BE2C (cell line): ENCODE measurements at regions not wholly inside any gene's neighbourhood (a gene's known extent, or its start where the extent isn't known, plus 50 kb on each side); places are given as distances from the start of the nearest gene placed in this dataset.
"Not testable (repeated sequence)": the region's sequence is repeated elsewhere in the genome, so short reads cannot be mapped to it uniquely, and the experiment has no call there.

Source experiments
- DNase-seq: peaks from one replicate; pipeline ENCODE4 v3.0.0-alpha.2; 2020
- H3K27me3 ChIP-seq: fragments of 250-450 bp; sonication (Bioruptor Pico); 2 replicates; pipeline ENCODE4 v1.5.1; 2020; ENCODE audit warnings: mild to moderate bottlenecking
- H3K36me3 ChIP-seq: fragments of 250-450 bp; sonication (Bioruptor Pico); 2 replicates; pipeline ENCODE4 v1.5.1; 2020; ENCODE audit warnings: mild to moderate bottlenecking
- H3K4me1 ChIP-seq: fragments of 250-450 bp; sonication (Bioruptor Pico); 2 replicates; pipeline ENCODE4 v1.5.1; 2020
- H3K4me3 ChIP-seq: 2 replicates; pipeline ENCODE4 v1.5.1; 2011; ENCODE audit warnings: low read depth, low read length
- H3K9me3 ChIP-seq: fragments of 250-450 bp; sonication (Bioruptor Pico); 2 replicates; pipeline ENCODE4 v1.5.1; 2020
- CTCF ChIP-seq: IDR thresholded peaks from 2 replicates; pipeline ENCODE4 v1.5.1; 2012; ENCODE audit warnings: mild to moderate bottlenecking, low read depth, low read length

GRCh38 chr5:155696362-155696761 lies 630.6 kb upstream of the SGCD start:
- no peaks in the 10 kb centered on the region for H3K4me1 ChIP-seq
- DNase-seq, result no peak
- H3K9me3 ChIP-seq, result no peaks in the 10 kb centered on the region
- no peaks in the 10 kb centered on the region for H3K27me3 ChIP-seq
- H3K4me3 ChIP-seq, result no peak overlapping the region
- TF ChIP-seq CTCF, result no peak
- H3K36me3 ChIP-seq, result no peaks in the 10 kb centered on the region

- H3K4me1 ChIP-seq, result no peaks in the 10 kb centered on the region
- no peaks in the 10 kb centered on the region for H3K9me3 ChIP-seq
- no peak for TF ChIP-seq CTCF
- no peaks in the 10 kb centered on the region for H3K36me3 ChIP-seq
- H3K27me3 ChIP-seq, result no peaks in the 10 kb centered on the region
- H3K4me3 ChIP-seq, result no peak overlapping the region
- DNase-seq, result no peak
Observed at GRCh38 chr5:155697236-155697635, 629.7 kb upstream of the SGCD start.

DNA sequence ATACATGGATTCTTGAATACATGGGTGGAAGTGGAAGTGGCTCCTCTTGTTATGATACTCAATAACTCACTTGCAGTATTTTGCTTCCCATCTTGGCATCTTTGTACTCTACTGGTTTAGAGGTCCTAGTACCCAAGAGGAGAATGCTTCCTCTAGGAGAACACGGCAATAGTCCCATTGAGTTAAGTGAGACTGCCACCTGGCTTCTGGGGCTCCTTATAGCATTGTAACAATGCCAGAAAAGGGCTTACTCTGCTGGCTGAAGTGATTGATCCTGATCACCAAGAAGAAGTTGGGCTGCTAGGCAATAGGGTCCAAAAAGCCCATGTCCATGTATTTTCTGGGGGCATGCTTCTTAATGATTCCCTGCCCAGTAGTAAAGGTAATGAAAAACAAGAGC lies 627.6 kb upstream of the SGCD start:
- Histone ChIP-seq H3K4me3 (no peak overlapping the region), H3K36me3 (no peaks in the 10 kb centered on the region), H3K9me3 (0 out of 2 replicates have a peak, but pooled peaks cover 2% of the 10 kb centered on the region), H3K4me1 (no peaks in the 10 kb centered on the region), H3K27me3 (no peaks in the 10 kb centered on the region)
- DNase-seq, result no peak
- no peak for TF ChIP-seq CTCF

DNA sequence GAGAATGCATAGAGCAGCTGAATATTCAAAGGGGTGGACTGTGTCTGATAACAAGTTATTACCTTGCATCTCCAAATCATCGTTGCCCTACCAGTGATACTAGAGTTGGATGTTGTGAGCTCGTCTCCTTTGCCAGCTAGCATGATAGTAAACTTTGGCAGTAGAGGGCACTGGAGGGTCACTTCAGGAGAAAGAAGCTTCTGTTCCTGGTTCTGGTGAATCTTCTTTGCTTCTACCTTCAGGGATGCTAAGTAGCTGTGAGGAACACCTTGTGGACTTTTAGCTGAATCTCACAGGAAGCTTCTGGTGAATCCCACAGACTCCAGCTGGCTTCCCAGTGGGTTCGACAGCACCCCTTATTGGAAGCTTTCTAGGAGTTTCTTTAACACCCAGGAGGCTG lies 626.6 kb upstream of the SGCD start:
- TF ChIP-seq CTCF, result 0 out of 2 replicates have a peak, but pooled peaks have one; percentile 7
- no peaks in the 10 kb centered on the region for H3K4me1 ChIP-seq
- no peaks in the 10 kb centered on the region for H3K27me3 ChIP-seq
- no peaks in the 10 kb centered on the region for H3K36me3 ChIP-seq
- no peak for DNase-seq
- H3K4me3 ChIP-seq, result no peak overlapping the region
- 0 out of 2 replicates have a peak, but pooled peaks cover 2% of the 10 kb centered on the region for H3K9me3 ChIP-seq

DNA sequence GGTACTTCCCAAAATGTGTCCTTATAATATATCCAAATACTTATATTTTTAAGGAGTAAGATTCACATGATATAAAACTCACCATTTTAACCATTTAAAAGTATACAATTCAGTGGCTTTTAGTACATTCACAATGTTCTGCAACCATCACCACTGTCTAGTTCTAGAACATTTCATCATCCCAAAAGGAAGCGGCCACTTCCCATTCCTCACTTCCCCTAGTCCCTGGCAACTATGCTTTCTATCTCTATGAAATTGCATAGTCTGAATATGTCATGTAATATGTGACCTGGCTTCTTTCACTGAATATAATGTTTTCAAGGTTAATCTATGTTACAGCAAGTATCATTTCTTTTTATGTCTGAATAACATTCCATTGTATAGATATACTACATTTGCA lies 615.1 kb upstream of the SGCD start:
- no peak for TF ChIP-seq CTCF
- no peak for DNase-seq
- H3K9me3 ChIP-seq, result no peaks in the 10 kb centered on the region
- no peaks in the 10 kb centered on the region for H3K4me1 ChIP-seq
- H3K27me3 ChIP-seq, result no peaks in the 10 kb centered on the region
- H3K4me3 ChIP-seq, result no peak overlapping the region
- no peaks in the 10 kb centered on the region for H3K36me3 ChIP-seq

DNA sequence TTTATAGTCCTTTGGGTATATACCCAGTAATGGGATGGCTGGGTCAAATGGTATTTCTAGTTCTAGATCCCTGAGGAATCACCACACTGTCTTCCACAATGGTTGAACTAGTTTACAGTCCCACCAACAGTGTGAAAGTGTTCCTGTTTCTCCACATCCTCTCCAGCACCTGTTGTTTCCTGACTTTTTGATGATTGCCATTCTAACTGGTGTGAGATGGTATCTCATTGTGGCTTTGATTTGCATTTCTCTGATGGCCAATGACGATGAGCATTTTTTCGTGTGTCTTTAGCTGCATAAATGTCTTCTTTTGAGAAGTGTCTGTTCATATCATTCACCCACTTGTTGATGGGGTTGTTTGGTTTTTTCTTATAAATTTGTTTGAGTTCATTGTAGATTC lies 612.5 kb upstream of the SGCD start:
- not testable (repeated sequence) for H3K9me3 ChIP-seq, H3K4me1 ChIP-seq, H3K4me3 ChIP-seq, DNase-seq, H3K36me3 ChIP-seq, H3K27me3 ChIP-seq

DNA sequence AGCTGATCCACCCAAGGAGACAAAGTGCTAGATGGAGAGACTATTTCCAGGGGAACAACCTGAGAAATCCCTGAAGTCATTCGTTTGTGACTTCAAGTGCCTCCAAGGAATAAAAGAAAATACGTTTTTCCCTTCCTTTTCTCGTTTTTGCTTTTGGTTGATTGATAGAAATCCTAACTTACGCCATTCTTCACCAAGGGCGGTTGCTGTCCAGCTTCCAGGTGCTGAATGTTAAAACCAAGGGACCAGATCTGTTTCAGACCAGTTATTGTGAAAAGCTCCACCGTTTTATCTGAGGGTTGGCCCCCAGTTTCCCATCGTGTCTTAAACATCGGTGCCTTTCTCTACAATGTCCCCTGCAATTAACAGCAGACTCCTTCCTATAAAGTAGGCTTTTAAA lies 600.7 kb upstream of the SGCD start:
- Histone ChIP-seq H3K9me3 (no peaks in the 10 kb centered on the region), H3K27me3 (peaks cover 34% of the 10 kb centered on the region), H3K4me3 (no peak overlapping the region), H3K4me1 (no peaks in the 10 kb centered on the region), H3K36me3 (no peaks in the 10 kb centered on the region)
- TF ChIP-seq CTCF, result no peak
- DNase-seq, result no peak
